Upper lobe of left lung (tissue), 4 donors: ENCODE measurements at regions not wholly inside any gene's neighbourhood (a gene's known extent, or its start where the extent isn't known, plus 50 kb on each side); places are given as distances from the start of the nearest gene placed in this dataset.

ENCODE experiments used
- CTCF ChIP-seq, 6 experiments: fragments of 450-650 bp in 4 of 6; fragments of 200-600 bp in 2 of 6; sonication (generic) in 2 of 6; IDR thresholded peaks; one replicate each; pipeline ENCODE4 v1.5.1; 2016 to 2019; ENCODE audit warnings: antibody characterized with exemption in 6 of 6
- POLR2A ChIP-seq, 4 donors: fragments of 450-650 bp; IDR thresholded peaks; one replicate each; pipeline ENCODE4 v1.5.1; 2016 to 2017; ENCODE audit warnings: antibody characterized with exemption in 4 of 4, mild to moderate bottlenecking in 2 of 4

- TF ChIP-seq CTCF (IDR thresholded peaks at IDR 0.05) (no peak), POLR2A (IDR thresholded peaks at IDR 0.05) (no peak)
Measured at GRCh38 chr14:43204816-43205215, 1302.3 kb downstream of the FSCB start.
